ENCODE measurements at regions not wholly inside any gene's neighbourhood (a gene's known extent, or its start where the extent isn't known, plus 50 kb on each side); places are given as distances from the start of the nearest gene placed in this dataset.

GRCh38 chr5:33283243-33283642 lies 157.5 kb upstream of the TARS1 start:
- Histone ChIP-seq H3K36me3 (ENCODE audit: insufficient read depth, low read length) (no peaks in the 10 kb centered on the region), H3K79me2 (replicated peaks; ENCODE audit: insufficient read depth, low read length) (no peaks in the 10 kb centered on the region), H3K9me3 (ENCODE audit: low read length) (no peaks in the 10 kb centered on the region), H4K20me1 (ENCODE audit: insufficient read depth) (no peaks in the 10 kb centered on the region), H2AFZ (ENCODE audit: low read depth, low read length) (no peak overlapping the region), H3F3A (ENCODE audit: insufficient read depth, low read length, poor library complexity, severe bottlenecking) (no peaks in the 10 kb centered on the region), H3K27me3 (ENCODE audit: insufficient read depth, low read depth, low read length) (no peaks in the 10 kb centered on the region), H3K4me3 (ENCODE audit: low read length) (no peak overlapping the region), H3K9ac (ENCODE audit: low read length) (no peak overlapping the region), H3K27ac (ENCODE audit: low read length) (no peak overlapping the region), H3K9me2 (ENCODE audit: insufficient read depth, low read length) (no peaks in the 10 kb centered on the region), H3K4me2 (ENCODE audit: low read length) (no peak overlapping the region)
- TF ChIP-seq EZH2 (IDR thresholded peaks at IDR 0.05; ENCODE audit: borderline replicate concordance, insufficient read depth, low read length, poor library complexity, severe bottlenecking) (no peak), TAF1 (IDR thresholded peaks at IDR 0.05; ENCODE audit: low read depth) (no peak), RAD21 (conservative IDR thresholded peaks at IDR 0.05) (no peak), CTCF (IDR thresholded peaks at IDR 0.05; ENCODE audit: poor library complexity, severe bottlenecking) (no peak), SMC3 (conservative IDR thresholded peaks at IDR 0.05; ENCODE audit: poor library complexity) (no peak), EP300 (conservative IDR thresholded peaks at IDR 0.05; ENCODE audit: poor library complexity, severe bottlenecking) (no peak), MXI1 (conservative IDR thresholded peaks at IDR 0.05; ENCODE audit: poor library complexity, severe bottlenecking) (no peak), REST (IDR thresholded peaks at IDR 0.05; ENCODE audit: borderline replicate concordance) (no peak), POLR2AphosphoS5 (IDR thresholded peaks at IDR 0.05) (no peak)

- H3K9me3 ChIP-seq (ENCODE audit: low read length) = no peaks in the 10 kb centered on the region
Observed at GRCh38 chr5:33284681-33285080, 156.1 kb upstream of the TARS1 start.

More at GRCh38 chr5:33284681-33285080, 156.1 kb upstream of the TARS1 start:
- H3K9me2 ChIP-seq (ENCODE audit: insufficient read depth, low read length) = no peaks in the 10 kb centered on the region
- H3K36me3 ChIP-seq (ENCODE audit: insufficient read depth, low read length) = no peaks in the 10 kb centered on the region
- TF ChIP-seq SMC3 (conservative IDR thresholded peaks at IDR 0.05; ENCODE audit: poor library complexity) = no peak
- TF ChIP-seq RAD21 (conservative IDR thresholded peaks at IDR 0.05) = no peak
- no peak for TF ChIP-seq EP300 (conservative IDR thresholded peaks at IDR 0.05; ENCODE audit: poor library complexity, severe bottlenecking)
- no peak for TF ChIP-seq EZH2 (IDR thresholded peaks at IDR 0.05; ENCODE audit: borderline replicate concordance, insufficient read depth, low read length, poor library complexity, severe bottlenecking)
- TF ChIP-seq MXI1 (conservative IDR thresholded peaks at IDR 0.05; ENCODE audit: poor library complexity, severe bottlenecking) = no peak
- no peak for TF ChIP-seq TAF1 (IDR thresholded peaks at IDR 0.05; ENCODE audit: low read depth)
- TF ChIP-seq REST (IDR thresholded peaks at IDR 0.05; ENCODE audit: borderline replicate concordance) = no peak
- no peak for TF ChIP-seq CTCF (IDR thresholded peaks at IDR 0.05; ENCODE audit: poor library complexity, severe bottlenecking)
- TF ChIP-seq POLR2AphosphoS5 (IDR thresholded peaks at IDR 0.05) = no peak
- H3K79me2 ChIP-seq (replicated peaks; ENCODE audit: insufficient read depth, low read length) = no peaks in the 10 kb centered on the region
- H3K9ac ChIP-seq (ENCODE audit: low read length) = no peak overlapping the region
- H3F3A ChIP-seq (ENCODE audit: insufficient read depth, low read length, poor library complexity, severe bottlenecking) = no peaks in the 10 kb centered on the region
- no peak overlapping the region for H3K4me2 ChIP-seq (ENCODE audit: low read length)
- H3K27me3 ChIP-seq (ENCODE audit: insufficient read depth, low read depth, low read length) = no peaks in the 10 kb centered on the region
- H3K4me3 ChIP-seq (ENCODE audit: low read length) = no peak overlapping the region
- H3K27ac ChIP-seq (ENCODE audit: low read length) = no peak overlapping the region
- H4K20me1 ChIP-seq (ENCODE audit: insufficient read depth) = no peaks in the 10 kb centered on the region
- no peak overlapping the region for H2AFZ ChIP-seq (ENCODE audit: low read depth, low read length)

Measured in neural cell (in vitro differentiated cells).